Activated CD8-positive, alpha-beta memory T cell treated with anti-CD3 and anti-CD28 coated beads, Interleukin-2, amount 50 U/mL, for 24 hours (primary cell): ENCODE measurements at regions not wholly inside any gene's neighbourhood (a gene's known extent, or its start where the extent isn't known, plus 50 kb on each side); places are given as distances from the start of the nearest gene placed in this dataset.

ENCODE experiments used
- DNase-seq: peaks from one replicate; pipeline ENCODE4 v3.0.0-alpha.2; 2020; ENCODE audit errors: extremely low read depth

DNA sequence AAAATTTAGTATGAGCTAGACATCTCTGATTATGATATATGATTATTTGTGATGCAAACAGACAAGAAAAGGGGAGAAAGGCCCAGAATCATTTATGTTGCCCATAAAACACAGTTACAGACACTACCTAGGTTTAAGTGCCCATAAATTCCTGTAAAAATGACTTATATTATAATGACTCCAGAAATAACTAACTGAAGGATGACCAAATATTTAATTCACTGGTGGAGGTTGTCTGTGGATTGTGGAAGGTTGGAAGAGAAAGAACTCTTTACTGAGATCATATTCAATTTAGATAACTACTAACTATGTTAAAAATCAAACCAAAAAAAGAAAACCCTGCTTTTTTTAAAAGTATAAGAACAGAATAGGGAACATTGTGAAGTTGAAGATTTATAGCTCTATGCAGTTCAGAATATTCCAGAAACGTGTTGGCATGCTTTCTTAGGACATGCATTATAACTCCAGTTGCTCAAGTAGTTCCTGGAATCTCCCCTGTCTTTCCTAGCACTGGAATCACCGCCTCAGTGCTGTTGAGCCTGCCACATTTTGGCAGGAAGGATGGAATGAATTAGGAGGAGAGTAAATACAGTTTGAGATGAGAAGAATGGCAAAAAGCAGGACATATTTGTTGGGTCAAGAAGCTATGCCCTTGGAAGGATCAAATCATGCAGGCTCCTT, 72.0 kb upstream of the PAPPA start:
- no peak for DNase-seq

GRCh38 chr9:116083837-116084236, 69.8 kb upstream of the PAPPA start:
- DNase-seq, result no peak

GRCh38 chr9:116084497-116084896, 69.1 kb upstream of the PAPPA start:
- DNase-seq, result no peak

DNA sequence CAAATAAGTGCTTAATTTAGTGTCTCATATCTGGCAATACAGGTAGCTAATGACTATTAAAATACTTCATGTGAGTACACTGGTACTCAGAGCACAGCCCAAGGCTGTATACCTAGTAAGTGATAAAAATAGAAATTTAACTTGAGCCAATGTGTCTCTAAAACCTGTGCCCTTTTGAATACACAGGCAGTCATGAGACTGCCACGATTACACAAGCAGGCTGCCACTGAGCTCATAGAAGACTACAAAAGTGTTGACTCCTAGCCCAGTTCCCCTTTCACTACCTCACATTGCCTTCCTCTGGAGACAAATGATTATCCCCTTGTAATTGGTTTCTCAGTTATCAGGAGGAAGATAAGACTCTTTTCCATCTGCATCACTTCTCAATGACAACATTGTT, 66.3 kb upstream of the PAPPA start:
- DNase-seq, result no peak

DNA sequence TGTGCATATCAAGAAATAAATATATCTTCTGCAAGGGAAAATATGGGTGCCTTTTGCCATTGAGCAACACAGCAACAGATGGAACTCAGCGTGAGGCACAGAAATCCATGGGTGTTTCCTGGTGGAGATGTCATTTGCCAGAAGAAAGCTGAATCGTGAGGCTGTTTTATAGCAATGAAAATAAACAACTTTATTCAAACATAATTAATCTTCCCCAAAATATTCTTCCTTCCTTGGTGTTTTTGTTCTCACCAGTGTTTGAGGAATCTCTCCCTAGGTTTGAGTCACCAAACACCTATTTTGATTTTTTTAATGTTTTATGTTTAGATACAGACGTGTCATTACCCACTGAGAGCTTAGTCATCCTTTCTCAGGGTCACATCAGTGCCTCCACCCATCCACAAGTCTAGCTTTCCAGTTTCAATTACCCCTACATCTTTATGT, 65.8 kb upstream of the PAPPA start:
- DNase-seq, result no peak

- no peak for DNase-seq
Observed at GRCh38 chr9:116088396-116088795, 65.2 kb upstream of the PAPPA start.

DNA sequence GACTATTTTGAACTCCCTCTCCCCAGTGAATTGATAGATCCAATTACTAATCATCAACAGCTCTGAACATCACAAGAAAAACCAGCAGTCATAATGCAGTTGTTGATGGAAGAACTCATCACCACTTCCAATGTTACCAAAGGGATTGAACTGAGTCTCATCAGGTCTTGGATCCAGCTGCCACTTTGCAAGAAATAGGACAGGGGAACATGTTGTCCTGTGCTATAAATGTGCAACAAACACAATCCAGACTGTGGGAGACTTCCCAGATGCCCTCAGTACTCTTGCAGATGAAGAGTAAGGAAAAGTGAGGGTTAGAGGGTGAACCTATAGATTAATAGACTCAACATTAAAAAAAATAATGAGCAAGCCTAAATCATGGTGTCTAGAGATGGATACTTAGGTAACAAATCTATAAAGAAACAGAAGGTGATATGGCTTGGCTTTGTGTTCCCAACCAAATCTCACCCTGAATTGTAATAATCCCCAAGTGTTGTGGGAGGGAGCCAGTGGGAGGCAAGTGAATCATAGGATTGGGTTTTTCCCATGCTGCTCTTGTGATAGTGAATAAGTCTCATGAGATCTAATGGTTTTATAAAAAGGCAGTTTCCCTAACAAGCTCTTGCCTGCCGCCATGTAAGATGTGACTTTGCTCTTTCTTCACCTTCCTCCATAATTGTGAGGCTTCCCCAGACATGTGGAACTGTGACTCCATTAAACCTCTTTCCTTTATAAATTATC, 63.4 kb upstream of the PAPPA start:
- no peak for DNase-seq

- no peak for DNase-seq
Observed at GRCh38 chr9:116094846-116095245, 58.7 kb upstream of the PAPPA start.

DNA sequence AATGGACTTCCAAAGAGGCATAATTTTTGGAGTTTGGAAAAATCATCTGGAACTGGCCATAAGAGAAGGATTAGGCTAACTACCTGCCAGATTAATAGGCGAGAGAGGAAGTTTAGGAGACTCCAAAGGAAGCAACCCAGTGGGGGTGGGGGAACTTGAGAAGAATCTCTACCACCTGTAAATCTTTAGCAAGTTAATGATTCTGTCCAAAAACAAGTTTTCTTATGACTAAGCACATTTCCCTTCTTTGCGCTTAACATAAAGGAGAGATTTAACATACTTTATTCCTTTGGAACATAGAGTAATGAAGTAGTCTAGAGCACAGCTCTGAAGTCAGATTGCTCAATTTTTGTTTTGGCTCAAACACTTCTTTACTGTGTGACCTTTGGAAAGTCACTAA, 58.2 kb upstream of the PAPPA start:
- DNase-seq, result no peak

GRCh38 chr9:116096046-116096445, 57.5 kb upstream of the PAPPA start:
- no peak for DNase-seq

- no peak for DNase-seq
Observed at GRCh38 chr9:116096853-116097252, 56.7 kb upstream of the PAPPA start.

DNA sequence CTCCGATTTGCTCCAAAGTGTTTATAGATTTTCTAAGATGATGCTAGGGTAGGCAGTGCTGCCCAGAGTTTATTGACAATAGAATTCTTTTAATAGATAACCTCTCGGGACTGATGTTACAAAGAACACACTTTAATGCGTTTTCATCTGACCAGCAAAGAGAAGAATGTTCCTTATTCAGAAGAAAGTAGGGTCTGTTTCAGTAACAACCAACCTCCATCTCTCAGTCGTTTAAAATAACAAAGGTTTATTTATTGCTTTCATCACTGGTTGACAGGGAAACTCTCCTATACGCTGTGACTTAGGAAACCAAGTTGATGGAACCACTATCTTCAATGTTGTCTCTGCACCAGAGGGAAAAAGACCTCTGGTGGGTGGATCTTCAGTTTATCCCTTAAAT, 55.1 kb upstream of the PAPPA start:
- DNase-seq, result no peak

GRCh38 chr9:116099821-116100220, 53.8 kb upstream of the PAPPA start:
- no peak for DNase-seq

DNA sequence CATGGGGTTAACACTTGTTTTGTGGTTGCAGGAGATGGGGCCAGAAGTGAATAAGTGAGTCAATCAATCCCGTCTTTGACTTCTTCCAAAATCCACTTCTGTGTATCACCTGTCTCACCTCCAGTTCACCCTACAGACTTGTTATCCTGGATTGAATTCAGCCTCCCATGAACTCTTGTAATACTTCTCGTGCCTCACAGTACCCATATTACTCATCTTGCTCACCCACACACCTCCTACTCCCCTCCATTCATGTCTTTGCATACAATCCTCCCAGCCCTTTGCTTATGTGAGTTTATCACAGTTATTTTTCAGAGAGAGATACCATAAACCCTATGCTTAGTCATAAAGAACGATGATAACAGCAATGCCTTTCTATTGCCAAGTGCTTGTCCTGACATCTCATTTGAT, 52.9 kb upstream of the PAPPA start:
- DNase-seq, result no peak

GRCh38 chr9:116101516-116101915, 52.1 kb upstream of the PAPPA start:
- DNase-seq, result no peak

- DNase-seq, result no peak
Observed at GRCh38 chr9:116102596-116102995, 51.0 kb upstream of the PAPPA start.
